GM23248 (cell line): ENCODE measurements at regions not wholly inside any gene's neighbourhood (a gene's known extent, or its start where the extent isn't known, plus 50 kb on each side); places are given as distances from the start of the nearest gene placed in this dataset.

Source experiments
- DNase-seq: peaks from one replicate; pipeline ENCODE4 v3.0.0-alpha.2; 2015
- H2AFZ ChIP-seq: fragments of 200-600 bp; sonication (generic); 2 replicates; pipeline ENCODE4 v1.6.1; 2016; ENCODE audit warnings: antibody characterized with exemption
- H3F3A ChIP-seq: fragments of 200-600 bp; sonication (generic); 2 replicates; pipeline ENCODE4 v1.6.1; 2016; ENCODE audit warnings: mild to moderate bottlenecking, antibody characterized with exemption, mixed run types; ENCODE audit not compliant: insufficient read depth
- H3K27ac ChIP-seq: fragments of 200-600 bp; sonication (generic); 2 replicates; pipeline ENCODE4 v1.5.1; 2016; ENCODE audit warnings: mild to moderate bottlenecking
- H3K27me3 ChIP-seq: fragments of 200-600 bp; sonication (generic); replicated peaks from 2 replicates; pipeline ENCODE4 v1.6.1; 2016; ENCODE audit warnings: mild to moderate bottlenecking; ENCODE audit not compliant: insufficient read depth
- H3K36me3 ChIP-seq: fragments of 200-600 bp; sonication (generic); 2 replicates; pipeline ENCODE4 v1.6.1; 2016; ENCODE audit warnings: low read depth, mild to moderate bottlenecking
- H3K4me1 ChIP-seq: fragments of 200-600 bp; sonication (generic); 2 replicates; pipeline ENCODE4 v1.6.1; 2016; ENCODE audit warnings: mild to moderate bottlenecking; ENCODE audit not compliant: insufficient read depth
- H3K4me2 ChIP-seq: fragments of 200-600 bp; sonication (generic); one replicate; pipeline ENCODE4 v1.6.1; 2016; ENCODE audit warnings: mild to moderate bottlenecking; ENCODE audit not compliant: unreplicated experiment
- H3K4me3 ChIP-seq: fragments of 200-600 bp; sonication (generic); 2 replicates; pipeline ENCODE4 v1.5.1; 2016; ENCODE audit warnings: mild to moderate bottlenecking
- H3K79me2 ChIP-seq: fragments of 200-600 bp; sonication (generic); 2 replicates; pipeline ENCODE4 v1.6.1; 2016; ENCODE audit warnings: mild to moderate bottlenecking; ENCODE audit not compliant: insufficient read depth
- H3K9ac ChIP-seq: fragments of 200-600 bp; sonication (generic); 2 replicates; pipeline ENCODE4 v1.6.1; 2016; ENCODE audit warnings: mild to moderate bottlenecking
- H3K9me2 ChIP-seq: fragments of 200-600 bp; sonication (generic); 2 replicates; pipeline ENCODE4 v1.6.1; 2016; ENCODE audit warnings: mixed run types, mild to moderate bottlenecking, moderate library complexity; ENCODE audit not compliant: insufficient read depth
- H3K9me3 ChIP-seq: fragments of 200-600 bp; sonication (generic); one replicate; pipeline ENCODE4 v1.6.1; 2017; ENCODE audit warnings: low read depth
- H4K20me1 ChIP-seq: fragments of 200-600 bp; sonication (generic); 2 replicates; pipeline ENCODE4 v1.6.0; 2016; ENCODE audit not compliant: insufficient read depth
- EZH2 ChIP-seq: fragments of 200-600 bp; sonication (generic); IDR thresholded peaks from 2 replicates; pipeline ENCODE4 v1.6.1; 2018; ENCODE audit warnings: antibody characterized with exemption, mild to moderate bottlenecking; ENCODE audit not compliant: insufficient read depth, poor library complexity, severe bottlenecking
- EZH2phosphoT487 ChIP-seq: fragments of 200-600 bp; sonication (generic); IDR thresholded peaks from 2 replicates; pipeline ENCODE4 v1.6.1; 2018; ENCODE audit warnings: antibody characterized with exemption, moderate library complexity, mild to moderate bottlenecking, low read depth; ENCODE audit not compliant: insufficient read depth
- WGBS, 2 experiments: methylation state at CpG; one replicate each; pipeline ENCODE4 v1.1.6; 2015 to 2017; ENCODE audit warnings: low lambda C conversion rate in 2 of 2, low coverage in 1 of 2; ENCODE audit errors: missing lambda C conversion rate in 2 of 2; 5-methylcytosine and 5-hydroxymethylcytosine counted together
- in situ Hi-C: fragments of 300-500 bp; cut with MboI; formaldehyde crosslinking; loops from 2 replicates; pipeline ENCODE4 v1.15.0; 2020

DNA sequence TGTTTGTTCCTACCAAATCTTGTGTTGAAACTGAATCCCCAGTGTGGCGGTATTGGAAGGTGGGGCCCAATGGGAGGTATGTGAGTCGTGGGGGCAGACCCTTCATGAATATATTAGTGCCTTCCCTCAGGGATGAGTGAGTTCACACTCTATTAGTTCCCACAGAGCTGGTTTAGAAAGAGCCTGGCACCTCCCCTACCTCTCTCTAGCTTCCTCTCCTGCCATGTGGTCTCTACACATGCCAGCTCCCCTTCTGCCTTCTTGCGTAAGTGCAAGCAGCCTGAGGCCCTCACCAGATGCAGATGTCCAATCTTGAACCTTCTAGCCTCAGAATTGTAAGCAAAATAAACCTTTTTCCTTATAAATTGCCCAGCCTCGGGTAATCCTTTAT, 105.8 kb downstream of the SPTSSA start:
- H3K9me2 ChIP-seq: no peaks in the 10 kb centered on the region; the same call in 1 of the 2 replicates
- H3F3A ChIP-seq: peaks cover 28% of the 10 kb centered on the region
- H3K27ac ChIP-seq: peak overlapping the region; percentile 52
- DNase-seq: peak; percentile 28
- H3K79me2 ChIP-seq: no peaks in the 10 kb centered on the region
- no peaks in the 10 kb centered on the region for H4K20me1 ChIP-seq
- in situ Hi-C loops: no loop called here
- H3K9me3 ChIP-seq: no peaks in the 10 kb centered on the region
- 67 to 78% methylated on average over 4 of the region's 4 CpGs for WGBS, 2 experiments
- H3K4me2 ChIP-seq: no peak overlapping the region
- peaks cover 20% of the 10 kb centered on the region for H3K4me1 ChIP-seq
- TF ChIP-seq EZH2 (no peak), EZH2phosphoT487 (no peak)
- no peak overlapping the region for H3K9ac ChIP-seq
- no peaks in the 10 kb centered on the region for H3K36me3 ChIP-seq
- H3K27me3 ChIP-seq: no peaks in the 10 kb centered on the region
- no peak overlapping the region for H3K4me3 ChIP-seq
- no peak overlapping the region for H2AFZ ChIP-seq

DNA sequence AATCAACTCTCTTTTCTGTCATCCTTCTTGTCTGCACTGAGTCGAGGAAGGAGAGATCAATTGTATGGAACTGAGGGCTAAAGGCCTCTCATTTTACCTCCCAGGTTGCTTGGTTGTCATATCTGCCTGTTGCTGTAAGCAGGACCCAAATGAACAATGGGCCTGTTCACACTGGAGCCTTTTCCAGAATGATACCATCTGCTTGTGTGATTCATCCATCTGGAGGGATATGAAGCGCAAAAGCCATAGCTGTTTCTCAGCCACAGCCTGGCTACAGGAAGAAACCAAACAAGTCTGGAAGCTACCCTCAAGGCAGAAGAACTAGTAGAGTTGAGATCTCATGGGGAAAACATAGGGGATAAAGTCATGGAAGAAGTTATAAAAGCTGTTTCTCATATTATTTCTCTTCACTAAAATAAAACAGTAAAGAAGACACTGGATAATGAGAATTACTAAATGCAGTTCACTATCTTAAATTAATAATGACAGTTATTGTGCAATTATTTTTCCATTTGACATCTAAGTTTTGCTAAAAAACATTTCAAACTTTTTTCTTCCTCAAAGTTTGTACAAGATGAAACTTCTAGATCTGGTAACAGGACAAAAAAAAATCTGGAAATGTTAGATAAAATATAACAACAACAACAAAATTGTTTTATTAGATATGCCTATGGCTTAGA, 106.3 kb downstream of the SPTSSA start:
- Histone ChIP-seq H3K27ac (peak overlapping the region; percentile 52), H3K36me3 (no peaks in the 10 kb centered on the region), H3K27me3 (no peaks in the 10 kb centered on the region), H3K9ac (no peak overlapping the region), H3K4me2 (no peak overlapping the region), H2AFZ (no peak overlapping the region), H3K4me3 (no peak overlapping the region), H3K9me2 (no peaks in the 10 kb centered on the region; the same call in 1 of the 2 replicates), H3K79me2 (no peaks in the 10 kb centered on the region), H4K20me1 (no peaks in the 10 kb centered on the region), H3K4me1 (peaks cover 20% of the 10 kb centered on the region), H3K9me3 (no peaks in the 10 kb centered on the region), H3F3A (peaks cover 23% of the 10 kb centered on the region)
- in situ Hi-C loops: no loop called here
- no peak for TF ChIP-seq EZH2phosphoT487
- no peak for TF ChIP-seq EZH2
- peak; percentile 88 for DNase-seq
- 9 to 10% methylated on average over 2 of the region's 2 CpGs for WGBS, 2 experiments

DNA sequence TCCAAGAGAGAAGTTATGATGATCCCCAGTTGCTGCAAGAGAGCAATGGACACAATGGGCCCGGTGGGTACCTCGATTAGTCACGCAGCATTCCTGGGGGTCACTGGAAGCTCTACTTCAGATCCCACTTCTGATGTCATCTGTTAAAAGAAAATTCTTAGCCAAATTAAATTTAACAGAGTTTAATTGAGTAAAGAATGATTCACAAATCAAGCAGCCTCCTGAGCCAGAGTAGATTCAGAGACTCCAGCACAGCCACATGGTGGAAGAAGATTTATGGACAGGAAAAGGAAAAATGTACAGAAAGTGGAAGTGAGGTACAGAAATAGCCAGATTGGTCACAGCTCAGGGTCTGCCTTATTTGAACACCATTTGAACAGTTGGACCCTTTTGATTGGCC, 107.5 kb downstream of the SPTSSA start:
- Histone ChIP-seq H3K4me1 (peaks cover 20% of the 10 kb centered on the region), H3K4me3 (no peak overlapping the region), H3F3A (peaks cover 23% of the 10 kb centered on the region), H3K27ac (no peak overlapping the region), H3K9ac (no peak overlapping the region), H4K20me1 (no peaks in the 10 kb centered on the region), H3K9me2 (no peaks in the 10 kb centered on the region; the same call in 1 of the 2 replicates), H3K36me3 (no peaks in the 10 kb centered on the region), H3K79me2 (no peaks in the 10 kb centered on the region), H3K9me3 (no peaks in the 10 kb centered on the region), H3K4me2 (no peak overlapping the region), H2AFZ (no peak overlapping the region), H3K27me3 (no peaks in the 10 kb centered on the region)
- in situ Hi-C loops: no loop called here
- WGBS, 2 experiments: 58 to 61% methylated on average over 3 of the region's 3 CpGs
- no peak for DNase-seq
- TF ChIP-seq EZH2 (no peak), EZH2phosphoT487 (no peak)

GRCh38 chr14:34350903-34351302, 111.1 kb downstream of the SPTSSA start:
- TF ChIP-seq EZH2 (no peak), EZH2phosphoT487 (no peak)
- no peak for DNase-seq
- Histone ChIP-seq H2AFZ (no peak overlapping the region), H4K20me1 (no peaks in the 10 kb centered on the region), H3K9me2 (no peaks in the 10 kb centered on the region), H3K9me3 (no peaks in the 10 kb centered on the region), H3K4me3 (no peak overlapping the region), H3K4me2 (no peak overlapping the region), H3K9ac (no peak overlapping the region), H3K27me3 (no peaks in the 10 kb centered on the region), H3K27ac (no peak overlapping the region), H3F3A (peaks cover 16% of the 10 kb centered on the region), H3K79me2 (no peaks in the 10 kb centered on the region), H3K4me1 (peaks cover 13% of the 10 kb centered on the region), H3K36me3 (no peaks in the 10 kb centered on the region)
- whole genome bisulfite sequencing, 2 experiments: 78% methylated on average over 6 of the region's 6 CpGs
- in situ Hi-C loops: no loop called here

DNA sequence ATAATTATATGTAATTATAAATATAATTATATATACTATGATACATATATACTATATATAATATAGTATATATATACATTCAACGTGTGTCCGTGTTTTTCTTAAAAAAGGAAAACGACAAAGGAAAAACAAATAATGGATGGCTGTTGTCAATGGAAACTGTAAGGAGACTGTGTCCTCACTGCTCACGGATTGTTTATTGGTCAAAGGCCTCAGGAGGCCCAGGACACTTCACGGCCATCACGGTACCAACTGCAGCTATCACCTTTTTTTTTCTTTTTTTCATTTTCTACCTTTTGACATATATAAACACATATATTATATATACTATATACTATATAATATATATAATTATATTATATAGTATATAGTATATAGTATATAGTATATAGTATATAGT, 113.4 kb downstream of the SPTSSA start:
- 69 to 77% methylated on average over 6 of the region's 6 CpGs for WGBS, 2 experiments
- Histone ChIP-seq H3K79me2 (no peaks in the 10 kb centered on the region), H3K9me3 (no peaks in the 10 kb centered on the region), H3K27ac (no peak overlapping the region), H3K27me3 (no peaks in the 10 kb centered on the region), H3K9ac (no peak overlapping the region), H3K9me2 (no peaks in the 10 kb centered on the region), H3K4me2 (no peak overlapping the region), H3K4me3 (no peak overlapping the region), H3K4me1 (no peaks in the 10 kb centered on the region), H3F3A (no peaks in the 10 kb centered on the region), H4K20me1 (no peaks in the 10 kb centered on the region), H2AFZ (no peak overlapping the region), H3K36me3 (no peaks in the 10 kb centered on the region)
- no peak for DNase-seq
- no peak for TF ChIP-seq EZH2
- in situ Hi-C loops: no loop called here
